CD4-positive, alpha-beta T cell treated with Interleukin-4 for 1 hour (primary cell): ENCODE measurements at regions not wholly inside any gene's neighbourhood (a gene's known extent, or its start where the extent isn't known, plus 50 kb on each side); places are given as distances from the start of the nearest gene placed in this dataset.
"Not testable (repeated sequence)": the region's sequence is repeated elsewhere in the genome, so short reads cannot be mapped to it uniquely, and the experiment has no call there.

ENCODE experiments used
- DNase-seq, 2 donors: peaks; one replicate each; pipeline ENCODE4 v3.0.0-alpha.2; 2020 to 2022

DNA sequence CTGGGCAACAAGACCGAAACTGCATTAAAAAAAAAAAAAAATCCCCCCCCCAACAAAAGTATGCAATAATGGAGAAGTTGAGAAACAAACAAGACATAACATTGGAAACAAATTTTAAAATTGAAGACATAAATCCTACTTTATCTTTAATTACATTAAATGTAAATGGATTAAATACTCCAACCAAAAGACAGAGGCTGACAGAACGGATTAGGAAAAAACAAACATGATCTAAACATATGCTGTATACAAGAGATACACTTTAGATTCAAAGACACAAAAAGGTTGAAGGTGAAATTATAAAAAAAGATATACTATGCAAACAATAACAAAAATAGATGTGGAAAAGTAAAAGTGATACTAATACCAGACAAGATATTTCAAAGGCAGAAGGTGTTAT, 350.8 kb upstream of the RGPD4 start:
- no peak for DNase-seq

DNA sequence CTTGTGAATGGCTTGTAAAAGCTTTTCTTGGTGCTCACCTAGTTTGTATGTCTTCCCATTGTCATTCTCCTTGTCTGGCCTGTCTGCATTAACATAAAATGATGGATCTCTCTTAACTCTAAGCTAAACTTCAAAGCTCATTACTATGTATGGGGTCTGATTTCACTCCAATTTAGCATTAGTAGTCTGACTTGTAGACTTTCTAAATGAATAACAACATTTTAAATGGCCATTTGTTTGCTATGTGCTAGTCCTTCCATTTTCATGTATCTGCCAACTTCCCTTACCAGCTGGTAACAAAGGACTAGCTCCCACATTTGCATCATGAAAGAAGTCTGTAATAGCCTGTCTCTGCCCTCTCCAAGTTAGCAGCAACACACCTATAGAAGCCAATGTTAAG, 324.2 kb upstream of the RGPD4 start:
- DNase-seq, result no peak

DNA sequence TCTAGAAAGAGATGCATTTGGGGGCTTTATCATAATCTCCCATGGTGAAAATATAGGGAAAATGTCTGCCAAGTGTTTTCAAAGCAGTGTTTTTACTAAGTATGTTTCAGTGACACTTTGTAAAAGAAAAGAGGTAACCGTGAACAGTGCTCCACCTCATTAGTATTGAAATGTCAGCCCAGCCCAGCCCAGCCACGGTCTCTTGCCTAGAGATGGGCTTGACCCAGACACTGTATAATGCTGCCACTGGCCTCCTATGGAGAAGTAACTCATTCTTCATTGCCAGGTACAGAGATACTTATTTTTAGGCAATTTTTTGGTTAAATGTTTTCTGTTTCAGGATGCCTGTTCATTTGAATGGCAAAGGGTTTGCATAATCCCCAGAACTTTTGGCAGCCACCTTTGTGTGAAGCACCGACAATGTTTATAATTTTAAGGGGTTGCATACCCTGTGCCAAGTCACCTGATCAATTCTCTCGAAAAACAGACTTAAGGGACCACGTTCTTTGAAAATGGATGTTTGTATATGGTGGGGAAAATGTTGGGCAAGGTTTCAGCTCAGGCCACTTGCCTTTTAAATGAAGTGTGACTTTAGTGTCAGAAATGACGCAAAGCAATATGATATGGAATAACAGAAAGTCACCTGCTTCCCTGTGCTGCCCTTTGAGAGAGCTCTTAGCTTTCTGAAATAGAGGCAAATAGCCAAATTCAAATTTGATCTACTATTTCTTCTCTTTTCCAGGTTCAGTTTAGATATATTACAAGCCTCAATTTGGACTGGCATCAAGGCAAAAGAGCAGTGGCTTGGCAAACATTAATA, 314.5 kb upstream of the RGPD4 start:
- no peak for DNase-seq

DNA sequence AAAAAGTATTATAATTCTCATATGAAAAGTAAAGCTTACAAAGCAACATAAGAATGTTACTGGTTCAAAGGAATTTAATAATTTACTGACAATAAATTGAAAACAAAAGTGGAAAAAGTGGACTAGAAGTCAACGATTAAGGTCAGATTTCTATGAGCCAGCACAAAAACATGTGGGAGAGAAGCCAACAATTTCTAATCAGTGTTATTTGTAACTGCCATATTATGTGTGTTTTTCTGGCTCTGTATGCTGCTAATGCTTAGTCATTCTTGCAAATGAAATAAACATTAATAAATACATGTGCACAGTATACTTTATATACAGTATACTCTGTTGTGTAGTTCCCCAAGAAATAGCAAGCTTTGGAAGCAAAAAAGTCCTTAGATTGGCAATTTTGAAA, 301.3 kb upstream of the RGPD4 start:
- DNase-seq, result no peak

DNA sequence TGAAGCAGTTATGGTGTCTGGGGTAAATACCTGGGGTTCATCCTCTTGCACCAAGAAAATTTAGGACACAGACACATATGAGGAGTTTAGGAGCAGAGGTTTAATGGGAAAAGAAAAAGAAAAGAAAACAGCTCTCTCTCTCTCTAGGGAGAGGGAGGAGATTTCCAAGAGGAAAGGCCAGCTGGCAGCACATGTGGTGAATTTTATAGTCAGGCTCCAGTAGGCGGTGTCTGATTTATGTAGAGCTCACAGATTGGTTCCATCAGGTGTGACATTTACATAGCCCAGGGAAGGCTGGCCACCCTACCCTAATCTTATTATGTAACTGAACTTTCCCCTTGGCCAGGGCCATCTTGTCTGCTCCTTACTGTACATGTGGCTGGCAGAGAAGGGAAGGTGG, 297.5 kb upstream of the RGPD4 start:
- no peak for DNase-seq

DNA sequence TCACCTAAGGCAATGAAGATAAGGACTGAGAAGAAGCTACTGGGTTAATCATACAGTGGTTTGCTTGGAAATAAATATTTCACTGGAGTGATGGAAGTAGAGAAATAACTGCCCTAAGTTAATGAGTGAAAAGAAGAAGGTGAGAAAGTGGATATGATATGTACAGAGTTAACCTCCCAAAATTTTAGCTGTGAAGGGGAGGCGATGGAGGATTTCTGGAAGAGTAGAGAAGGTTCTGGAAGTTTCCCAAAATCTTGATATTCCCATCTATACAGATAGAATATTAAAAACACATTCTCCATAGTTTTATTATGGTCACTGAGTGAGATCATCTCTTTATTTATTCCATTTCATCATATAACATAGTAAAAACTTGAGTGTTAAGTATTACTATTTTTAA, 296.6 kb upstream of the RGPD4 start:
- no peak for DNase-seq

DNA sequence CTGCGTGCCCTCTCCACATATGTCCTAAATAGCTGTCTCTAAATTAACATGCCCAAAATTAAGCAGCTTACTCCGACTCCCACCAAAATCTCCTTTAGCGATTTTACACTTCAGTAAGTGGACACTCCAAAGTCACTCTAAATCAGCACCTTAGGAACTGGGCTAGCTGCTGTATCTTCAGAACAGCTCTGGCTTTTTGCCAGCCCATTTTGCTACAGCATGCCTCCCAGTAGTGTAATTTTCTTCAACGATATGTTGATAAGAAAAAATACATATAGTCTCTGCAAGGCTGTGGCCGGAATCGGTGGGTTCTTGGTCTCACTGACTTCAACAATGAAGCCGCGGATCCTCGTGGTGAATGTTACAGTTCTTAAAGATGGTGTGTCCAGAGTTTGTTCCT, 291.8 kb upstream of the RGPD4 start:
- no peak for DNase-seq

DNA sequence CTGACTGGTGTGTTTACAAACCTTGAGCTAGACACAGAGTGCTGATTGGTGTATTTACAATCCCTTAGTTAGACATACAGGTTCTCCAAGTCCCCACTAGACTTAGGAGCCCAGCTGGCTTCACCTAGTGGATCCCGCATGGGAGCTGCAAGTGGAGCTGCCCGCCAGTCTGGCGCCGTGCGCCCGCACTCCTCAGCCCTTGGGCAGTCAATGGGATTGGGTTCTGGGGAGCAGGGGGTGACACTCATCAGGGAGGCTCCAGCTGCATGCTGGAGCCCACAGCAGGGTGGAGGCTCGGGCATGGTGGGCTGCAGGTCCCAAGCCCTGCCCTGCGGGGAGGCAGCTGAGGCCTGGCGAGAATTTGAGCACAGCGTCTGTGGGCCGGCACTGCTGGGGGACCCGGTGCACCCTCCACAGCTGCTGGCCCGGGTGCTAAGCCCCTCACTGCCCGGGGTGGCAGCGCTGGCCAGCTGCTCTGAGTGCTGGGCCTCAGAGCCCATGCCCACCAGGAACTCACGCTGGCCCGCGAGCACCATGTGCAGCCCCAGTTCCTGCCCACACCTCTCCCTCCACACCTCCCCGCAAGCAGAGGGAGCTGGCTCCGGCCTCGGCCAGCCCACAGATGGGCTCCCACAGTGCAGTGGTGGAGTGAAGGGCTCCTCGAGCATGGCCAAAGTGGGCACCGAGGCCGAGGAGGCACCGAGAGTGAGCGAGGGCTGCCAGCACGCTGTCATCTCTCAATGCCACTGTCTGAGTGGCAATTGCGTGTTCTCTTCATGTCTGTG, 290.6 kb upstream of the RGPD4 start:
- DNase-seq, result not testable (repeated sequence)

DNA sequence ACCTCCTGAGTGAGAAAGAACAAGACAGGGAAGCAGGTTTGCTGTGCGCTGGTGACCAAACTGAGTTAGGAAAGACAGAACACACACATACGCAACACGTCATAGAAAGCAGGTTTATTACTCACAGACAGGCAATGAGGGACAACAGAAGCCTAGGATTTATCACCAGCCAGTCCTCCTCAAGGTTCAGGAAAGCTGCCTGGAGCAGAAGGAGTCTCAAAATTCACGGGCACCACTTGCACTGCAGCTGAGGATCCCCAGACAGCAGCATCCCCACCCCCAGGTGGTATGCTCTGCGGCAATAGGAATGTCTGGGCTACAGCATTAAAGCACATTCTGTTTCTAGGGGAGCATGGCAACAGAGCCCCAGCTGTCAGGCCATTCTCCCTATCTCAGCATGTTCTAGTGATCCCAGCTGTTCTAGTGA, 284.4 kb upstream of the RGPD4 start:
- no peak for DNase-seq

DNA sequence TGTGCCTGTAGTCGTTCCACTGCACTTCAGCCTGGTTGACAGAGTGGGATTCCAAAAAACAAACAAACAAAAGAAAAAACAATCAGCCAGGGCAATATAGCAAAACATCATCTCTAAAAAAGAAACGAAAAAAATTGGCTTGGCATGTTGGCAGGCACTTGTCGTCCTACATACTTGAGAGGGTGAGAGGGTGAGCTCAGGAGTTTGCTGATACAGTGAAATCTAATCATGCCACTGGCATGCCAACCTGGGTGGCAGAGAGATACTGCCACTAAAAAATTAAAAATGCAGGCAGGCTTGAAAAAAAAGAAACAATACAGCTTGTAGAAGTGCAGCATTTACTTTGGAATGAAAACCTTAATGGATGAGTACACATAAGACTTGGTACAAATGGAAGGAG, 282.9 kb upstream of the RGPD4 start:
- no peak for DNase-seq

DNA sequence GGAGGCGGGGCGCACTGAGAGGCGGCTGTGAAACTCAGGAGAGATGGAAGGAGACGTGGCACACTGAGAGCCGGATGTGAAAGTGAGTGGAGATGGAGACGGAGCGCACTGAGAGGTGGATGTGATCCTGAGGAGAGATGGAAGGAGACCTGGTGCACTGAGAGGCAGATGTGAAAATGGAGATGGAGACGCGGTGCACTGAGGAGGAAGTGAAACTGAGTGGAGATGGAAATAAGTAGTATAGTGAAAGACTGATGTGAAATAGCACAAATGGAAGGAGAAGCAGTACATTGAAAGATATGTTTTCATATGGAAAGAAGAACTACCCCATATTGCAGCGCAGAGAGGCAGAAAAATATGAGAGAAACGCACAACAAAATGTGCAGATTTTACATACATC, 281.6 kb upstream of the RGPD4 start:
- DNase-seq, result no peak

DNA sequence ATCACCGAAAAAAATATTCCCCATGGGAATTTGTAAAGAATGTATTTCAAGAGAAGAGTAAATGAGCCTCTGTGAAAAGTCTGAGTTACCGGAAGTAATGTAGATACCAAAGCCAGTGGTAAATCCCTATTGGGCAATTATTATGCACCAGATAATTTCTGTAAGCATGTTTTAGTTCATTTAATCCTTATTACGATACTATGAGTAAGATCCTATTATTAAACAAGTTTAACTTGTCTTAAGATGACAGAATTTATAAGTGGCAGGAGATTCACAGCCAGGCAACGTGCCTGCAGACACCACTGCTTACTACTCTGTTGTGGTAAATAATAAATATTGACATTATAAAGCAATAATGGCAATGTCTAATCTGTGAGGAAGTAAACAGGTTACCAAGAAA, 280.8 kb upstream of the RGPD4 start:
- DNase-seq, result no peak

DNA sequence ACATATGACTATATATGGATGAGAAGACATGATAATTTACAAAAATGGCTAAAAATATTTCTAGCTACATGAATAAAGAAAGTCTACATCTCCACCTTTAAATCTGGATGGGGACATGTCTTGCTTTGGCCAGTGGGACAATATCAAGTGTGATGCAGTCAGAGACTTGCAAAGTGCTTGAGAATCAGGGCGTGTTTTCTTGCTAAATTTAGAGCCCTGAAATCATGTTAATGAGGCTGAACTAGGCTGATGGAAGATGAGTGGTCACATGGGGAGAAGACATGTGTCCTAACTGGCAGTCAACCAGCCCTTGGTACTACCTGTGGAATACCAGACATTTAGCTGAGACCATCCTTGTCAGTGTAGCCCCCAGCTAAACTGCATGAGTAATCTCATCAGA, 278.5 kb upstream of the RGPD4 start:
- DNase-seq, result no peak

DNA sequence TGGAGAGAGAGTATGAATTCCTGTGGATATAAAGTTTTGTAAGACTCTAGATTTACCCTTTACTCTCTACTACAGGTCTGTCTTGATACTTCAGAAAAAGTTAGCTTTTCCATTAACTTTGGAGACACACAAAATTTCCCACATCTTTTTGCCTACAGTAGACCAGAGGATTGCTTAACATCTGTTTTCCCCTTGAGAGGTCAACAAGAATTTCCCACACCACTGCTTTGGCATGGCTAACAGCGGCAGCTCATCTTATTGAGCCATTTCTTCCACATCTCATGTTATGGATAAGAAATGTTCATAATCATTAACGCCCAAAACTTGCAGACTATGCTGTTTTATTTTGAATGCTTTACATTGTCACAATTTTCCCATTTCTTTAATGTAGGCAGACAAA, 273.6 kb upstream of the RGPD4 start:
- DNase-seq, result no peak

DNA sequence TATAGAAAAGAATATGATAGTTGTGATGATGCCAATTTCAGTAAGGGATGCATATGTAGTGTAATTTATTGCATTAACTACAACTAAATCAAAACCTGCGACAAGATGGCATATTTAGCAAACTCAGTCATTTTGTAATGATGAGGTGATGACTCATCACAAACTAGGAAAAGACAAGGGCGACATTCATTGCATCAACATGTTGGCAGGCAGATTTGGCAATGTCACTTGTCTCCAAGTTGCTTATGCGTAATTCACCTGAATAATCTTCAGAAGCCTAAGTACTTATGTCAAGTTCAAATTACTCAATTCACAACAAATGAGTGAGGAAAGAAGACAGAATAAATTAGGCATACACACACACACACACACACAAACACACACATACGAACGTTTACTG, 273.2 kb upstream of the RGPD4 start:
- DNase-seq, result no peak

DNA sequence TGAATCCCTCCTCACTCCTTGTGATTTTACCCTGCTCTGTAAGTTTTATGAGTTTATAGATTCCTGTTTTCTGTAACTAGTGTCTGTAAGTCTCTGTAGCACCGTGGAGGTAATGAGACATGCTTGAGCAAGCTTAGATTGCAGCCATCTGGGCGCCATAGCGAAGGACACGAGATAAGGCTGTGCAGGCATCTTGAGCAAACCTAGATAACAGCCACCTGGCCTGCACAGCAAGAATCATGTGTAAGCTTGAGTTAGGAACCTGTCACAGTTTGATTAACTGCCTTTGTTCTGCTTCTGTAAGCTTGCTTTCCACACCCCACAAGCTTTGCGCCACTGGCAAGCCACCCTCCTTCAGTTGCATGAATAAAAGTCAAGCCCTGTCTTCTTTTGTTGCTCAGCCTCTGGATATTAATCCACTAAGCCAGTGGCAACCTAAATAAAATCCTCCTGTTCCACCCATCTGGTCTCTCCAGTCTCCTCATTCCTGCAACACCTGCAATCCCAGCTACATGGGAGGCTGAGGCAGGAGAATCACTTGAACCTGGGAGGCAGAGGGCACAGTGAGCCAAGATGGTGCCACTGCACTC, 270.6 kb upstream of the RGPD4 start:
- no peak for DNase-seq

DNA sequence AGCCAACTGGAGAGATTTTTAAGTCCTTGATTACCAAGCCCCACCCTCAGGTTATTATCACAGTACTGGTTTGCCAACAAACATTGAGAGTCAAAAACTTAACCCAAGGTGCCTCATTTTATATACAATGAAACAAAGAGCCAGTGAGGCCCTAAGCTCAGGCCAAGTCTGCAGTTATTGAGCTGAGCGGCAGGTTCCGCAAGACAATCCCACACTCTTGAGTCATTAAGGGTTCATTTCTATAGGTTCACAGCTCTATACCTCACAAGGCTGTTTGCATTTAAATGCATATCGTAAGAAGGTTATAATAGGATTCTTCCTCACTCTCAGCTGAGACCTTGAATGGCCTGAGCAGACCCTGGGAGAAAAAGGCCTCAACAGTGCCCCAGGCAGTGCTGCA, 268.4 kb upstream of the RGPD4 start:
- no peak for DNase-seq

DNA sequence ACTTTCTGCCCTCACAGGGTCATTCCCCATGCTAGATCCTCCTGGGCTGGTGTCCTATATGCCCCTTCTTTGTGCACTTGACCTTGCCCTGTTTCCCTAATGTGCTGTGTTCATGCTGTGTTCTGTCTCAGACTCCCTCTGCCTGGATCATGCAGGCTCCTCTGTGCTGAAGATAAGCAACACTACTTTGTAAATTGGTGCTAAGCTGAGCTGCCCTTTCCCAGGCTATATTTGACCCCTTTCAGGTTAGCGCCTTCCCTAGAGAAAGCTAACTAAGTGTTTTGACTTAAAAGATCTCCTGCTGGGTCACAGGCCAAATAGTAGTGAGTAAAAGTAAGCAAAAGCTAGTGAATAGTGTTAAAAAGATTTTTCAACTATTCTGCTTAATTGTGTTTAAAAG, 257.2 kb upstream of the RGPD4 start:
- no peak for DNase-seq

DNA sequence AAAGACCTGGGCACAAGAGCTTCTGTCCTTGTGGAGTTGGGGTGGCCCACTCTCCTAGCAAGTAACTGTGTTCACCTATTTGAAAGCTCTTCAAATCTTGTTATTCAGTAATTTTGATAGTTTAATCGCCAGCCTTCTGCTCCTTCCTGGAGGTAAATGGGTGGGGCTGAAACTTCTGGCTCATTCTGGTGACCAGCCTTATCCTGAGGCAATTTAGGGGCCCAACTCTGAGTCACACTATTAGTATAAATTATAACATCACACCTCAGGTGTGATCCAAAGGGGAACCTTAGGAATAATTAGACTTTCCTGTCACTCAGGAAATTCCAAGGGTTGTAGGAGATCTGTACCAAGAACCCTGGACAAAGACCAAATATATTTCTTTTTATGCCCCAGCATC, 255.8 kb upstream of the RGPD4 start:
- no peak for DNase-seq

DNA sequence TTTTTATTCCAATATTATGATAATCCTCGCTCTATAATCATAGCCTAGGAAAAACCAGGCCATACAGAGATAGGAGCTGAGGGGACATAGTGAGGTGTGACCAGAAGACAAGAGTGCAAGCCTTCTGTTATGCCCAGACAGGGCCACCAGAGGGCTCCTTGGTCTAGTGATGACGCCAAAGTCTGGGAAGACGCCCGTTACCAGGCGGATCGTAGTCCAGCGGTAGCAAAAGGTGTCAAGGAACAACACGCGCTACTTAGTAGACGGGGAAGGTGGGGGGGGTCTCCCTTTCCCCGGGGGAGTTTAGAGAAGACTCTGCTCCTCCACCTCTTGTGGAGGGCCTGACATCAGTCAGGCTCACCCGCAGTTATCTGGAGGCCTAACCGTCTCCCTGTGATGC, 253.8 kb upstream of the RGPD4 start:
- DNase-seq, result not testable (repeated sequence)

DNA sequence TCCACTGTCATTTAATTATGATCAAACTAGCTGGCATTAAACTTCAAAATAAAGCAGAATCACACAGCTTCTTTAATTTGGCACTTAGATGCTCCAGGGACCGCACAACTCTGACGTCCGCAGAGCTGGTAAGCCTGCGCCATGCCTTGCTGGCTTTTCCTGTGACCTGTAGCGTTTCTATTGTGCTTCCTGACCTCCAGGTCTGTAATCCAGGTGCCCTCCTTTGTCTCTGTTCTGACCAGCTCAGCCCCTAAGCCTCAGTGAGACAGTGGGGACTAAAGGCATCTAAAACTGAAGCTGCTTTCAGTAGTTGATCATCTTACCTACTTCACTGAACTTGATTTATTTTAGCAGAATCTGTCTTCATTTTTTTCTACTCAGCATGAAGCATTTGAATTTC, 249.7 kb upstream of the RGPD4 start:
- no peak for DNase-seq

DNA sequence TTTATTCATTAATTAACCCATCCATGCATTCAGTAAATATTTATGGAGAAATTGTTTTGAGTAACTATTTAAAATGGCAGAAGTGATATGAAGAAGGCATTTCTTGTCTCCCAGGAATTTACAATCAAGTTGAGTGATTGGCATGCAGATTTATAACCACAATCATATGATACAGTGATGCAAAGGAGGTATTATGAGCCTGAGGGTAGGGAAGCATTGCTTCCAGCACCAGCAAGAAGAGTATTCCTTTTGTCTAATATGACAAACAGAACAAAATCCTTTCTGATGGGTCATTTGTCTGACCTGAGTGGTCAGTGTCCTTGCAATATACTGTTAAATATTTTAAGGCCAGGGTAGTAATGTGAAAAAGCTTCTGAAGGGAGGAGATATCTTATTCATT, 244.2 kb upstream of the RGPD4 start:
- no peak for DNase-seq

DNA sequence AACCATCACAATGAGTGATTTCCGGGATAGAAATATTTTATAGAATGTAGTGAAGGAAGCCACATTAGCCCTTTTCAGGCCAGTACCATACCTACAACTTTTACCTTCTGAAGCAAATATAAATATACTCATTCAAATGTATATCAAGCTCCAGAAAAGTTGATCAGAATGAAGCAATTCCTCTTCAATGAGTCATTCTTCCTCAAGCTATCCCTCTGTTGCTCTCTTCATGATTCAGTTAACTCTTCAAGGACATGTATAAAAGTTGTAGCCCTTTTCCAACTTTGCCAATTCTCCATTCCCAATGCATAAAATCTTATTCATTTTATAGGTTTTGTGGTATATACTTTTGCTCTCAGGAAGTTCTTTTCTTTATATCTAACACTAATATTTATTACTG, 242.1 kb upstream of the RGPD4 start:
- no peak for DNase-seq

DNA sequence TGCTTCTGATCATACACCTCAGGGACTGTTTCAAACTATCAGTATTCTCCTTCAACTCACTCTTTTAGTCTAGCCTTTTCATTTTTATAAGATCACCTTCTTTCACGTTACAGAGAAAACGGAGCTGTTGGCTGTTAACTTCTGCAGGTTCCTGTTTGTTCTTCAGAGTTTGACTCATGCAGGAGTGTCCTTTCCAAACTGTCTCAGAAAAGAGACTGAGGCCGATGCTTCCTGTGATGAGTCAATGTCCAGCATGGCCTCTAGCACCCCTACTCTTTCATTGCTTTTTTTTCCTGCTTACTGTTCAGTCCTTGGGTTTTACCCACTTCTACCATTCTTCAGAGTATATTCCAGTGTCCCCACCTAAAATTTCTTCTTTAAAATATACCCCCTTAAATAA, 240.8 kb upstream of the RGPD4 start:
- no peak for DNase-seq
